LNCaP clone FGC (cell line): ENCODE measurements at regions not wholly inside any gene's neighbourhood (a gene's known extent, or its start where the extent isn't known, plus 50 kb on each side); places are given as distances from the start of the nearest gene placed in this dataset.
"Not testable (repeated sequence)": the region's sequence is repeated elsewhere in the genome, so short reads cannot be mapped to it uniquely, and the experiment has no call there.

Experiments used
- DNase-seq: peaks from one replicate; pipeline ENCODE4 v3.0.0-alpha.2; 2011; ENCODE audit warnings: low read depth
- H3K4me3 ChIP-seq: 2 replicates; pipeline ENCODE4 v1.5.1; 2011; ENCODE audit warnings: mild to moderate bottlenecking, low read depth, low read length, control low read depth
- CTCF ChIP-seq: IDR thresholded peaks from 2 replicates; pipeline ENCODE4 v1.5.1; 2012; ENCODE audit warnings: mild to moderate bottlenecking; ENCODE audit not compliant: control insufficient read depth, insufficient read depth; ENCODE audit errors: extremely low read depth

- no peak overlapping the region for H3K4me3 ChIP-seq
- no peak for DNase-seq
- TF ChIP-seq CTCF: no peak
Observed at GRCh38 chr1:221527886-221528624, 213.8 kb downstream of the DUSP10 start.

DNA sequence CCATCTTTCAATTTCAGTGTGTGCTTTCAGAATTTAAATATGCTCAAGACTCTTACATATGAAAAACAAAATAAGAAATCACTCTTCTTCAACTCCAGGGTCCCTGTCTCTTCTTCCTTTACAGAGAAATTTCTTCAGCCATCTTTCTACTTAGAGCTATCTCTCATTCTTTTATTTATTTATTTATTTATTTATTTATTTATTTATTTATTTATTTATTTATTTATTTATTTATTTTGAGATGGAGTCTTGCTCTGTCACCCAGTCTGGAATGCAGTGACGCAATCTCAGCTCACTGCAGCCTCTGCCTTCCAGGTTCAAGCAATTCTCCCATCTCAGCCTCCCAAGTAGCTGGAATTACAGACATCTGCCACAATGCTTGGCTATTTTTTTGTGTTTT lies 211.7 kb downstream of the DUSP10 start:
- not testable (repeated sequence) for H3K4me3 ChIP-seq, DNase-seq

GRCh38 chr1:221530791-221531190 lies 211.1 kb downstream of the DUSP10 start:
- TF ChIP-seq CTCF: no peak
- no peak for DNase-seq

DNA sequence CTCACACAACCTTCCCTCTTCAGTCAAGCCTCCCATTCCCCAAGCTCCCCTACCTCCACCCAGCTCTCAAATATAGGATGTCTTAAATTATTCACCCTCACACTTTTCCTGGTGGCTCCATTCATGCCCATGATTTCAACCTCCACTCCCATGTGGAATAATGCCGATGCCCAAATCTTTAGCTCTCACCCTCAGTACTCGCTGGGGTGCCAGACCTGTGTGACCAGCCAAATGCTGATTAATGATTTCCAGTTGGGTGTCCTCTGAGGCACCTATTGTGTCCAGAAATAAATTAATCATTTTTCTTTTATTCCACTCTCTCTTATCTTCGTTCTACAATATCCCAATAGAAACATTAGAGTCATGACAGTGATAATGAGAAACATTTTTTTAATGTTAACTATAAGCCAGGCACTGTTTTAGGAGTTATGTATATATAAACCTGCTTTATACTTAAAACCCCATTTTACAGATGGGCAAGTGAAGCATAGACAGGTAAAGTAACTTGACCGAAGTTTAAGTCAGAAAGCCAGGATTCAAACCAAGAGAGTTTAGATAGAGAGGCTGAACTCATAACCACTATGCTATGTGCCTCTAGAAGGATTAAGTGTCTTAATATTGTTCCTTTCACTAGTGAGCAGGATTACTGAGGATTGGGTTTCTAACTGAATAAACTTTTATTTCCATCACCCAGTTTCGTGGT lies 209.7 kb downstream of the DUSP10 start:
- no peak for DNase-seq
- no peak overlapping the region for H3K4me3 ChIP-seq
- TF ChIP-seq CTCF: no peak

More at GRCh38 chr1:221530791-221531190, 211.1 kb downstream of the DUSP10 start:
- H3K4me3 ChIP-seq: no peak overlapping the region

DNA sequence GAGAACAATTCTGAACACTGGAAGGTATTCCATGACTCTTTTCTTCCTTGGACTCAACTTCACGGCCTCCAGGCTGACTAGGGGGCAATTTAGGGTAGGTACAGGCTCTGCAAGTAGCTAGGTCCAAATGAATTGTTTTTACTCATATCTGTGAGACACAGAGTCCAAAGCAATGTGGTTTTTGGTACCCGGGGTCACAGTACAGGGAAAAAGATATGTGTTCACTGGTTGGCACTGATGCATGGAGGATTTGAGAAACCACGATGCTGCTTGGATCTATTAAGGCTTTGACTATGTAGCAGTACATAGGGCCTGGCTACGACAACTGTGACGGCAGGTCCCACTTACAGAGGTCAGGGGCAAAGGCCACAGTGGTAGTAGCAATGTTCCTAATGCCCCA lies 200.6 kb downstream of the DUSP10 start:
- no peak overlapping the region for H3K4me3 ChIP-seq
- no peak for DNase-seq
- no peak for TF ChIP-seq CTCF

DNA sequence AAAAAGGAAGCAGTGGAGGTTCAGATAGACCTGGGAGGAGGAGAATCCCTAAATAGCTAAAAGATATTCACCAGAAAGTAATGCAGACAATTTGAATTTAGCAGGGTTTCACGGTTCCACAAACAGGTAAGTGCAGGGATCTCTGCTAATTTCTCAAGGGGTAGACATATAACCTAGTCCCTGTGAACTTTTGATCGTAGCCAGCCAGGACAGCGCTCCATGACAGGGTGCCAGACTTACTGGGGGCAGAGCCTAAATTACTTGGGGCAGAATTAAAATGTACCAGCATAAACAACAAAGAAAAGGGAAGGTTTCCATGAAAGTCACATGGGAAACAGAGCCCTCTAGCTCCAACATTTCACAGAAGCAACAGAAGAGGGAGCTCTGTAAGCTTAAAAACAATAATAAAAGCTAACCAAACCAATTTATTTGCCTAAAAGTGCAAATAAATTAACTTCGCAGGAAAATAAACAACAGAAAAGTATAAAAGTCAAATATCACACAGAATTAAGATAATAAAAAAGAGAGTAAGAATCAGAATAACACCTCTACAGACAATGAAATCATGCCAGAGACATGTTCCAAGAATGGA lies 198.3 kb downstream of the DUSP10 start:
- H3K4me3 ChIP-seq: no peak overlapping the region
- no peak for DNase-seq
- TF ChIP-seq CTCF: peak; percentile 71

GRCh38 chr1:221548942-221549341 lies 192.9 kb downstream of the DUSP10 start:
- no peak overlapping the region for H3K4me3 ChIP-seq
- no peak for TF ChIP-seq CTCF

More at GRCh38 chr1:221548942-221549341, 192.9 kb downstream of the DUSP10 start:
- no peak for DNase-seq
